ENCODE measurements at regions not wholly inside any gene's neighbourhood (a gene's known extent, or its start where the extent isn't known, plus 50 kb on each side); places are given as distances from the start of the nearest gene placed in this dataset.

DNA sequence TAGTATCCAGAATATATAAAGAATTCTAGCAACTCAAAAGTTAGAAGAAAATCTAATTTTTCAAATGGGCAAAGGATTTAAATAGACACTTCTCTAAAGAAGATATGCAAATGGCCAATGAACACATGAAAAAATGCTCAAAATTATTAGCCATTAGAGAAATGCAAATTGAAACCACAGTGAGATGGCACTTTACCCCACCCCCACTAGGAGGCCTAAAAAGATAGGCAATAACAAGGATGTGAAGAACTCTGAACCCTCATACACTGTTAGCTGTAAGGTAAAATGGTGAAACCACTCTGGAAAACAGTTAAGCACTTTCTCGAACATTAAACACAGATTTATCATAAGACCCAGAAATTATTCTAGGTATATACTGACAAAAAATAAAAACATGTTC lies 71.4 kb upstream of the IRX6 start:
- no peaks in the 10 kb centered on the region for H3K9me1 ChIP-seq (ENCODE audit: control insufficient read depth, extremely low read depth, insufficient read depth, low read length)
- no peak overlapping the region for H2AFZ ChIP-seq (ENCODE audit: control insufficient read depth, low read length)
- FAIRE-seq (no peak), DNase-seq (ENCODE audit: low read depth, low spot score) (no peak)
- dilution Hi-C loops (cut with MboI; ENCODE audit: extremely low pct_ligation_motif_present, low sequenced_read_pairs), result loop anchor here (25.0 kb wide), 1 partner anchor 215 kb away; no protein-coding TSS in a partner anchor
- no peak overlapping the region for H3K9ac ChIP-seq (ENCODE audit: control insufficient read depth, extremely low read depth, insufficient read depth, low read length)
- H3K9me3 ChIP-seq (ENCODE audit: control insufficient read depth, low read depth, low read length), result no peaks in the 10 kb centered on the region
- H3K27ac ChIP-seq (ENCODE audit: control insufficient read depth, insufficient read depth, low read length), result no peak overlapping the region
- TF ChIP-seq EZH2 (IDR thresholded peaks at IDR 0.05; ENCODE audit: low read length), result no peak
- TF ChIP-seq, protein P1, sequence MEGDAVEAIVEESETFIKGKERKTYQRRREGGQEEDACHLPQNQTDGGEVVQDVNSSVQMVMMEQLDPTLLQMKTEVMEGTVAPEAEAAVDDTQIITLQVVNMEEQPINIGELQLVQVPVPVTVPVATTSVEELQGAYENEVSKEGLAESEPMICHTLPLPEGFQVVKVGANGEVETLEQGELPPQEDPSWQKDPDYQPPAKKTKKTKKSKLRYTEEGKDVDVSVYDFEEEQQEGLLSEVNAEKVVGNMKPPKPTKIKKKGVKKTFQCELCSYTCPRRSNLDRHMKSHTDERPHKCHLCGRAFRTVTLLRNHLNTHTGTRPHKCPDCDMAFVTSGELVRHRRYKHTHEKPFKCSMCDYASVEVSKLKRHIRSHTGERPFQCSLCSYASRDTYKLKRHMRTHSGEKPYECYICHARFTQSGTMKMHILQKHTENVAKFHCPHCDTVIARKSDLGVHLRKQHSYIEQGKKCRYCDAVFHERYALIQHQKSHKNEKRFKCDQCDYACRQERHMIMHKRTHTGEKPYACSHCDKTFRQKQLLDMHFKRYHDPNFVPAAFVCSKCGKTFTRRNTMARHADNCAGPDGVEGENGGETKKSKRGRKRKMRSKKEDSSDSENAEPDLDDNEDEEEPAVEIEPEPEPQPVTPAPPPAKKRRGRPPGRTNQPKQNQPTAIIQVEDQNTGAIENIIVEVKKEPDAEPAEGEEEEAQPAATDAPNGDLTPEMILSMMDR (optimal IDR thresholded peaks at IDR 0.05 in 1 of 3, IDR thresholded peaks at IDR 0.05 in 1 of 3, conservative IDR thresholded peaks at IDR 0.05 in 1 of 3; ENCODE audit: extremely low read depth in 1 of 3, insufficient read depth in 2 of 3, low read length in 3 of 3), result no peak
- H3K27me3 ChIP-seq (ENCODE audit: control insufficient read depth, extremely low read depth, insufficient read depth, low read length), result no peaks in the 10 kb centered on the region
- no peaks in the 10 kb centered on the region for H4K20me1 ChIP-seq (ENCODE audit: control insufficient read depth, extremely low read depth, insufficient read depth, low read length)
- H3K79me2 ChIP-seq (ENCODE audit: control insufficient read depth, insufficient read depth, low read length), result no peaks in the 10 kb centered on the region
- H3K4me1 ChIP-seq (ENCODE audit: control insufficient read depth, extremely low read depth, insufficient read depth, low read length), result no peaks in the 10 kb centered on the region
- H3K4me3 ChIP-seq (ENCODE audit: control insufficient read depth in 2 of 3, extremely low read depth in 1 of 3, insufficient read depth in 2 of 3, low read depth in 1 of 3, low read length in 3 of 3), result no peak overlapping the region
- no peaks in the 10 kb centered on the region for H3K36me3 ChIP-seq (ENCODE audit: control insufficient read depth in 2 of 2, extremely low read depth in 1 of 2, insufficient read depth in 2 of 2, low read length in 2 of 2)
- no peak overlapping the region for H3K4me2 ChIP-seq (ENCODE audit: control insufficient read depth, extremely low read depth, insufficient read depth, low read depth, low read length)

DNA sequence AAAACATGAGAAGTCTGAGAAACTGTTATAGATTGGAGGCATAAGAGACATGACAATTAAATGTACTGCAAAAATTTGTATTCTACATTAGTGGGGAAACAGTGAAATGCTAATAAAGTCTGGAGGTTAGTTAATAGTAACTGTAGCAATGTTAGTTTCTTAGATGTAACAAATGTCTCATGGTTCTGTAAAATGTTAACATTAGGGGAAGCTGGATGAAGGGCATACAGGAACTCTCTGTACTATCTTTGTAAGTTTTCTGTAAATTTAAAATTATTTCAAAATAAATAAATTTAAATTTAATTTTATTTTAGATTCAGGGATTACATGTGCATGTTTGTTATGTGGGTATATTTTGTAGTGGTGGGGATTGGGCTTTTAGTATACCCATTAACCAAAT lies 70.0 kb upstream of the IRX6 start:
- H3K36me3 ChIP-seq (ENCODE audit: control insufficient read depth in 2 of 2, extremely low read depth in 1 of 2, insufficient read depth in 2 of 2, low read length in 2 of 2), result no peaks in the 10 kb centered on the region
- no peak overlapping the region for H3K27ac ChIP-seq (ENCODE audit: control insufficient read depth, insufficient read depth, low read length)
- H4K20me1 ChIP-seq (ENCODE audit: control insufficient read depth, extremely low read depth, insufficient read depth, low read length), result no peaks in the 10 kb centered on the region
- no peak overlapping the region for H3K9ac ChIP-seq (ENCODE audit: control insufficient read depth, extremely low read depth, insufficient read depth, low read length)
- FAIRE-seq (no peak), DNase-seq (ENCODE audit: low read depth, low spot score) (no peak)
- H3K9me3 ChIP-seq (ENCODE audit: control insufficient read depth, low read depth, low read length), result no peaks in the 10 kb centered on the region
- no peak overlapping the region for H3K4me3 ChIP-seq (ENCODE audit: control insufficient read depth in 2 of 3, extremely low read depth in 1 of 3, insufficient read depth in 2 of 3, low read depth in 1 of 3, low read length in 3 of 3)
- H3K27me3 ChIP-seq (ENCODE audit: control insufficient read depth, extremely low read depth, insufficient read depth, low read length), result no peaks in the 10 kb centered on the region
- TF ChIP-seq, protein P1 (optimal IDR thresholded peaks at IDR 0.05 in 1 of 3, IDR thresholded peaks at IDR 0.05 in 1 of 3, conservative IDR thresholded peaks at IDR 0.05 in 1 of 3; ENCODE audit: extremely low read depth in 1 of 3, insufficient read depth in 2 of 3, low read length in 3 of 3), result no peak
- no peak overlapping the region for H2AFZ ChIP-seq (ENCODE audit: control insufficient read depth, low read length)
- no peaks in the 10 kb centered on the region for H3K4me1 ChIP-seq (ENCODE audit: control insufficient read depth, extremely low read depth, insufficient read depth, low read length)
- H3K4me2 ChIP-seq (ENCODE audit: control insufficient read depth, extremely low read depth, insufficient read depth, low read depth, low read length), result no peak overlapping the region
- H3K9me1 ChIP-seq (ENCODE audit: control insufficient read depth, extremely low read depth, insufficient read depth, low read length), result no peaks in the 10 kb centered on the region
- dilution Hi-C loops (cut with MboI; ENCODE audit: extremely low pct_ligation_motif_present, low sequenced_read_pairs), result loop anchor here (25.0 kb wide), 1 partner anchor 217 kb away; no protein-coding TSS in a partner anchor
- H3K79me2 ChIP-seq (ENCODE audit: control insufficient read depth, insufficient read depth, low read length), result no peaks in the 10 kb centered on the region
